ENCODE measurements at regions not wholly inside any gene's neighbourhood (a gene's known extent, or its start where the extent isn't known, plus 50 kb on each side); places are given as distances from the start of the nearest gene placed in this dataset.

DNA sequence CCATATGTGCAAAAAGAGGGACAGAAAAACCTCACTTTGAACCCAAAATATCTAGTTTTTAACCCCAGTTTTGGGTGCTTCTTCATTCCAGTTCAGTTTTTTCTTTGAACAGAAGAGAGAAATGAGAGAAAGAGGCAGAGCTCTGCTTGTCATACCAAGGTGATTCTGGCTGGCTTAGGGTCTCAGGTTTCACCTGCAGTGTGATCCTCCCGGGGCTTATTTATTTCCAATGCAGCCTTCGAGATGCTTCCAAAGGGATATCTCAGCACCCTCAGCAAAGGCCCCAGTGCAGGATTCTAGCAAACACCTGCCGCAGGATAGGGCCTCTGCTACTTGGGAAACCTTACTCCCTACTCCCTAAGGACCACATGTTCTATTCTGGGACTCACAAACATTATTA lies 131.3 kb downstream of the WDR11 start:
- CTCF ChIA-PET, result interaction anchor here (1.0 kb wide), 1 partner anchor 13 kb away, joined by 3 read pairs; no protein-coding TSS in a partner anchor
- TF ChIP-seq, protein P1, sequence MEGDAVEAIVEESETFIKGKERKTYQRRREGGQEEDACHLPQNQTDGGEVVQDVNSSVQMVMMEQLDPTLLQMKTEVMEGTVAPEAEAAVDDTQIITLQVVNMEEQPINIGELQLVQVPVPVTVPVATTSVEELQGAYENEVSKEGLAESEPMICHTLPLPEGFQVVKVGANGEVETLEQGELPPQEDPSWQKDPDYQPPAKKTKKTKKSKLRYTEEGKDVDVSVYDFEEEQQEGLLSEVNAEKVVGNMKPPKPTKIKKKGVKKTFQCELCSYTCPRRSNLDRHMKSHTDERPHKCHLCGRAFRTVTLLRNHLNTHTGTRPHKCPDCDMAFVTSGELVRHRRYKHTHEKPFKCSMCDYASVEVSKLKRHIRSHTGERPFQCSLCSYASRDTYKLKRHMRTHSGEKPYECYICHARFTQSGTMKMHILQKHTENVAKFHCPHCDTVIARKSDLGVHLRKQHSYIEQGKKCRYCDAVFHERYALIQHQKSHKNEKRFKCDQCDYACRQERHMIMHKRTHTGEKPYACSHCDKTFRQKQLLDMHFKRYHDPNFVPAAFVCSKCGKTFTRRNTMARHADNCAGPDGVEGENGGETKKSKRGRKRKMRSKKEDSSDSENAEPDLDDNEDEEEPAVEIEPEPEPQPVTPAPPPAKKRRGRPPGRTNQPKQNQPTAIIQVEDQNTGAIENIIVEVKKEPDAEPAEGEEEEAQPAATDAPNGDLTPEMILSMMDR (conservative IDR thresholded peaks at IDR 0.05; ENCODE audit: low read depth), result no peak
- no peak for DNase-seq (ENCODE audit: low spot score)
- POLR2A ChIA-PET (ENCODE audit: low non-redundant PET), result no interaction called here
- no peak overlapping the region for H3K27ac ChIP-seq

DNA sequence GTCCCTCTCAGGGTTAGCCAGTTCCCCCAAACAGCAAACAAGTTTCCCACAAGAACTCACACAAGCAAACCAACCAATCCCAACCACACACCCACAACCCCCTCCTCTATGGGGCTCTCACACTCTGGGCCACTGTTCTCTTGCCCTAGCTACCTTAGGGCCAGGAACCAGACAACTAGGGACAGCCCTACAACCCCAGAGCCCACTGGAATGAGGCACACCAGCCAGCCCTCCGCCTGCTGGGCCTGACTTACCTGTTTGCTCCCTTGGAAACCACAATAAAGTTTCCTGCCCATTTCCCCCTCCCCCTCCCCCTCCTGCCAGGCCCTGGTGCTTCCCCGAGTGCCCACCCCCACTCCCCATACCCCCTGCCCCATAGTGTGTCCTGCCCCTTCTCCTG lies 132.6 kb downstream of the WDR11 start:
- ChIA-PET POLR2A (ENCODE audit: low non-redundant PET) (no interaction called here), CTCF (no interaction called here)
- TF ChIP-seq, protein P1 (conservative IDR thresholded peaks at IDR 0.05; ENCODE audit: low read depth), result no peak

DNA sequence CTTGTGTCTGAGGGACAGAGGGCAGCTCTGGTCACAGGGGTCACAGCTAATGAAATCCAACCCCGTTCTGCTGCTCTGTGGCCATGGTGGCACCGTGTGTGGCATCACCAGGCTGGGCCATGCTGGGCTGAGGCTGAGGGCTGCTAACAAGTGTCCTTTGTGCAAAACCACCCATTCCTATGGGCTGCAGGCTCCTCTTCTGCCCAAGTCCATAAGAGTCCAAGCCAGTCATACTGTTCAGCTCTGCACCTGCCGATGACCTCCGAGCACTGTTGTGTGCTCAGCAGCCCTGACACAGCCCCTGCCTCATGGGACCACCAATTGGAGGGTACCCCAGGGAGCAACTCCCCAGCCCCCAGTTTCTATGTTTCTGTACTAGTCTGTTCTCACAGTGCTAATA lies 133.1 kb downstream of the WDR11 start:
- ChIA-PET CTCF (no interaction called here), POLR2A (ENCODE audit: low non-redundant PET) (no interaction called here)
- TF ChIP-seq, protein P1 (conservative IDR thresholded peaks at IDR 0.05; ENCODE audit: low read depth), result no peak
- DNase-seq (ENCODE audit: low spot score), result no peak
- H3K27ac ChIP-seq, result no peak overlapping the region

More for the DNA sequence above, 132.6 kb downstream of the WDR11 start:
- no peak overlapping the region for H3K27ac ChIP-seq
- no peak for DNase-seq (ENCODE audit: low spot score)

DNA sequence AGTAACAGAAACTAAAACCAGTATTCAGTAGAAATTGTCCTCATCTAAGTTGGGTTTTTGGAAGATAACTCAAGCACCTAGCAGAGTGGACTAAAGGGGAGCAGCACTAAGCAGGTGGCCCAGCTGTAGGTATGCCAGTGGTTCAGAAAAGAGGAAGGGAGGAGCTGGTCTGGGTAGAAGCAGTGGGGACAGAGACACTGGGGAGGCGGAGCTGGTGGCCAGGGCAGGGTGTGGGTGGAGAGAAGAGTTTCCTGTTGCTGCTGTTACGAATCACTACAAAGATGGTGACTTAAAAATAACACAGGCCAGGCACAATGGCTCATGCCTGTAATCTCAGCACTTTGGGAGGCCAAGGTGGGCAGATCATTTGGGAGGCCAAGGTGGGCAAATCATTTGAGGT lies 136.2 kb downstream of the WDR11 start:
- ChIA-PET CTCF (no interaction called here), POLR2A (ENCODE audit: low non-redundant PET) (no interaction called here)
- TF ChIP-seq, protein P1 (conservative IDR thresholded peaks at IDR 0.05; ENCODE audit: low read depth), result no peak
- H3K27ac ChIP-seq, result no peak overlapping the region
- no peak for DNase-seq (ENCODE audit: low spot score)

DNA sequence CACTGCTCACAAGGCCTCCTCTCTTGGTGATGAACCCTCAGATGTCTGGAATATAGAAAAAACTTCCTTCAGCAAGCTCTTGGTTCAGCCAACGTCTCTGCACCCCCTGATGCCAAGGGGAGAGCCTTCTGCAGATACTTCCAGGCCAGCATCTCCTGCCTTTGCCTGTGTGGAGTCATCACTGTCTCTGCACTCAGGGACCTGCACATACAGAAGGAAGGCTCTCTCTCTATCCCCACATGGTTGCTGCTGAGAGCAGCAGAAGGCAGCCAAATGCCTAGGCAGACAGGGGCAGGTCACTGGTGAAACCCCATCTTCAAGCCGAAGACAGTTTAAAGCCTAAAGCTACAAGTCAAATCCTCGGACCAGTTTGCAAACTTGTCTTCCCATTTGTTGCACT lies 137.6 kb downstream of the WDR11 start:
- POLR2A ChIA-PET (ENCODE audit: low non-redundant PET), result no interaction called here
- no peak for DNase-seq (ENCODE audit: low spot score)
- no peak overlapping the region for H3K27ac ChIP-seq
- CTCF ChIA-PET, result no interaction called here
- TF ChIP-seq, protein P1 (conservative IDR thresholded peaks at IDR 0.05; ENCODE audit: low read depth), result no peak

DNA sequence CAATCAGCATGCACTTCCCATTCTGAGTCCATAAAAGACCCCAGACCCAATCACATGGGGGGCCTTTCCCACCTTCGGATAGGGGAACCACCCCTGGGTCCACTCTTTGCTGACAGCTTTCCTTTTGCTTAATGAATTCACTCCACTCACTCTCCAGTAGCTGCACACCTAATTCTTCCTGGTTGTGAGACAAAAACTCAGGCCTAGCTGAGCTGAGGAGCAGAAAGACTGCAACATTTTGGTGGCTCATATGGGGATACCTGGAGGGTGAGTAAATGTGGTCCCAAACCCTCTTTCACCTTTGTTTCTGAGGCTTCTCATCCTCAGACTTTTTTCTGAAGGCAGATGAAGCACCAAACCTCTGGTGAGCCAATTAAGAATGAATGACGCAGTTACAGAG lies 138.1 kb downstream of the WDR11 start:
- no peak for DNase-seq (ENCODE audit: low spot score)
- TF ChIP-seq, protein P1 (conservative IDR thresholded peaks at IDR 0.05; ENCODE audit: low read depth), result no peak
- no peak overlapping the region for H3K27ac ChIP-seq
- ChIA-PET POLR2A (ENCODE audit: low non-redundant PET) (no interaction called here), CTCF (no interaction called here)
